Suprapubic skin (tissue), 3 donors: ENCODE measurements at regions not wholly inside any gene's neighbourhood (a gene's known extent, or its start where the extent isn't known, plus 50 kb on each side); places are given as distances from the start of the nearest gene placed in this dataset.

Experiments
- CTCF ChIP-seq, 2 donors: fragments of 200-600 bp in 1 of 2; fragments of 450-650 bp in 1 of 2; sonication (generic) in 1 of 2; IDR thresholded peaks; one replicate each; pipeline ENCODE4 v1.5.1; 2016 to 2019; ENCODE audit warnings: antibody characterized with exemption in 2 of 2, mild to moderate bottlenecking in 1 of 2, moderate library complexity in 1 of 2
- EP300 ChIP-seq: sonication (generic); formaldehyde crosslinking; IDR thresholded peaks from one replicate; pipeline ENCODE4 v1.6.1; 2017; ENCODE audit warnings: antibody characterized with exemption

GRCh38 chr12:14071833-14072232 is 90.4 kb upstream of the GRIN2B start:
- TF ChIP-seq CTCF (IDR thresholded peaks at IDR 0.05) (no peak), EP300 (no peak)
